IMR-90 (cell line): ENCODE measurements at regions not wholly inside any gene's neighbourhood (a gene's known extent, or its start where the extent isn't known, plus 50 kb on each side); places are given as distances from the start of the nearest gene placed in this dataset.

Experiments used
- ATAC-seq: fragments of 200-7000 bp; cut with Tn5 transposase; 2 replicates; pipeline ENCODE4 v1.9.1; 2020; ENCODE audit warnings: low read depth, mild to moderate bottlenecking, moderate library complexity
- BruUV-seq: library from RNA; stranded (reverse); fragments of 400-500 nt; replicated peaks from 2 replicates; lab custom pipeline; 2021; lab: Mats Ljungman, UMichigan
- CTCF ChIA-PET: fragments of 300-600 bp; formaldehyde crosslinking; extraction: SDS; loops from one replicate; lab custom pipeline; 2021; ENCODE audit warnings: antibody characterized with exemption; lab: Yijun Ruan, JAX
- POLR2A ChIA-PET: fragments of 300-600 bp; sonication (Branson Sonifier 250); formaldehyde crosslinking; loops from one replicate; lab custom pipeline; 2022; ENCODE audit warnings: antibody characterized with exemption; ENCODE audit not compliant: unreplicated experiment; lab: Charles Lee
- DNase-seq: peaks from one replicate; pipeline ENCODE4 v3.0.0; 2013
- H2AFZ ChIP-seq: replicated peaks from 2 replicates; pipeline ENCODE3; 2013; ENCODE audit warnings: low read length, mild to moderate bottlenecking; ENCODE audit not compliant: poor library complexity
- H2AK5ac ChIP-seq: 2 replicates; pipeline ENCODE4 v1.6.1; 2013; ENCODE audit warnings: low read depth, low read length, inconsistent platforms
- H2AK9ac ChIP-seq: replicated peaks from 2 replicates; pipeline ENCODE3; 2013; ENCODE audit warnings: mild to moderate bottlenecking, low read depth, low read length, moderate library complexity; ENCODE audit not compliant: poor library complexity
- H2BK120ac ChIP-seq: 2 replicates; pipeline ENCODE4 v1.6.1; 2013; ENCODE audit warnings: low read depth, low read length, inconsistent platforms
- H2BK15ac ChIP-seq: 3 replicates; pipeline ENCODE4 v1.6.1; 2013; ENCODE audit warnings: low read depth, low read length, inconsistent platforms
- H2BK20ac ChIP-seq: 2 replicates; pipeline ENCODE4 v1.6.1; 2013; ENCODE audit warnings: low read depth, mild to moderate bottlenecking, inconsistent platforms, low read length, moderate library complexity
- H2BK5ac ChIP-seq: 2 replicates; pipeline ENCODE4 v1.6.1; 2013; ENCODE audit warnings: mild to moderate bottlenecking, low read depth, low read length, inconsistent platforms; ENCODE audit not compliant: poor library complexity, severe bottlenecking
- H3K14ac ChIP-seq: replicated peaks from 2 replicates; pipeline ENCODE4 v1.6.1; 2013; ENCODE audit warnings: low read depth, low read length, inconsistent platforms
- H3K18ac ChIP-seq: 2 replicates; pipeline ENCODE4 v1.6.1; 2013; ENCODE audit warnings: low read depth, low read length, control low read depth
- H3K23ac ChIP-seq: 2 replicates; pipeline ENCODE4 v1.6.1; 2013; ENCODE audit warnings: low read depth, low read length, inconsistent platforms
- H3K27ac ChIP-seq: 2 replicates; pipeline ENCODE4 v1.5.1; 2013; ENCODE audit warnings: mild to moderate bottlenecking, control low read depth, low read length; ENCODE audit not compliant: insufficient read depth
- H3K27me3 ChIP-seq: 2 replicates; pipeline ENCODE4 v1.6.1; 2013; ENCODE audit warnings: low read length; ENCODE audit not compliant: control insufficient read depth, insufficient read depth
- H3K36me3 ChIP-seq: 2 replicates; pipeline ENCODE4 v1.6.1; 2013; ENCODE audit warnings: low read length, mixed read lengths; ENCODE audit not compliant: control insufficient read depth, insufficient read depth
- H3K4ac ChIP-seq: 2 replicates; pipeline ENCODE4 v1.6.1; 2013; ENCODE audit warnings: low read depth, low read length, inconsistent platforms
- H3K4me1 ChIP-seq: 2 replicates; pipeline ENCODE4 v1.6.1; 2013; ENCODE audit warnings: low read length, mixed read lengths; ENCODE audit not compliant: control insufficient read depth, insufficient read depth
- H3K4me2 ChIP-seq: 2 replicates; pipeline ENCODE4 v1.6.1; 2013; ENCODE audit warnings: low read depth, mild to moderate bottlenecking, control low read depth, low read length, moderate library complexity
- H3K4me3 ChIP-seq: 2 replicates; pipeline ENCODE4 v1.5.1; 2013; ENCODE audit warnings: low read depth, mild to moderate bottlenecking, control low read depth, low read length, moderate library complexity; ENCODE audit not compliant: insufficient read depth
- H3K56ac ChIP-seq: 2 replicates; pipeline ENCODE4 v1.6.1; 2013; ENCODE audit warnings: low read length, inconsistent platforms; ENCODE audit not compliant: insufficient read depth; ENCODE audit errors: extremely low read depth
- H3K79me1 ChIP-seq, 2 experiments: 2 replicates each; pipeline ENCODE4 v1.6.1; 2013; ENCODE audit warnings: low read length in 2 of 2, inconsistent platforms in 1 of 2, low read depth in 1 of 2
- H3K9ac ChIP-seq: 2 replicates; pipeline ENCODE4 v1.6.1; 2013; ENCODE audit warnings: low read depth, low read length, control low read depth
- H3K9me1 ChIP-seq: 2 replicates; pipeline ENCODE4 v1.6.1; 2013; ENCODE audit warnings: low read length, inconsistent platforms; ENCODE audit not compliant: insufficient read depth
- H3K9me3 ChIP-seq: 2 replicates; pipeline ENCODE4 v1.6.1; 2013; ENCODE audit warnings: low read length; ENCODE audit not compliant: control insufficient read depth, insufficient read depth
- H4K20me1 ChIP-seq: 2 replicates; pipeline ENCODE4 v1.6.1; 2013; ENCODE audit warnings: low read length, inconsistent platforms; ENCODE audit not compliant: insufficient read depth
- H4K5ac ChIP-seq: 2 replicates; pipeline ENCODE4 v1.6.1; 2013; ENCODE audit warnings: mild to moderate bottlenecking, low read depth, low read length, control low read depth
- H4K8ac ChIP-seq, 2 experiments: 2 replicates each; pipeline ENCODE4 v1.6.1; 2013; ENCODE audit warnings: low read depth in 2 of 2, low read length in 2 of 2, control low read depth in 1 of 2, inconsistent platforms in 1 of 2
- H4K91ac ChIP-seq: 2 replicates; pipeline ENCODE4 v1.6.1; 2013; ENCODE audit warnings: low read depth, low read length, inconsistent platforms; ENCODE audit not compliant: insufficient read depth
- BHLHE40 ChIP-seq: fragments of 150-350 bp; IDR thresholded peaks from 2 replicates; pipeline ENCODE4 v1.6.1; 2016; ENCODE audit warnings: mild to moderate bottlenecking, low read depth, low read length
- CEBPB ChIP-seq: IDR thresholded peaks from 2 replicates; pipeline ENCODE4 v1.6.1; 2012; ENCODE audit warnings: low read depth, low read length, improper control_type of control experiment
- CHD1 ChIP-seq: IDR thresholded peaks from 2 replicates; pipeline ENCODE4 v1.6.1; 2012; ENCODE audit warnings: low read depth, low read length, improper control_type of control experiment
- ELK1 ChIP-seq: fragments of 150-350 bp; IDR thresholded peaks from 2 replicates; pipeline ENCODE4 v1.6.1; 2016; ENCODE audit warnings: low read depth, mild to moderate bottlenecking, low read length, moderate library complexity, borderline replicate concordance
- FOS ChIP-seq: fragments of 150-350 bp; IDR thresholded peaks from 2 replicates; pipeline ENCODE4 v1.6.1; 2016; ENCODE audit warnings: low read depth, low read length
- MAFK ChIP-seq: IDR thresholded peaks from 2 replicates; pipeline ENCODE4 v1.6.1; 2012; ENCODE audit warnings: low read depth, low read length, improper control_type of control experiment
- MAZ ChIP-seq: IDR thresholded peaks from 2 replicates; pipeline ENCODE4 v1.6.1; 2012; ENCODE audit warnings: low read depth, mild to moderate bottlenecking, low read length, improper control_type of control experiment, moderate library complexity, borderline replicate concordance
- MXI1 ChIP-seq: IDR thresholded peaks from 2 replicates; pipeline ENCODE4 v1.6.1; 2012; ENCODE audit warnings: low read depth, mild to moderate bottlenecking, low read length, moderate library complexity, borderline replicate concordance
- NFE2L2 ChIP-seq: fragments of 150-350 bp; IDR thresholded peaks from 2 replicates; pipeline ENCODE4 v1.6.1; 2016; ENCODE audit warnings: low read depth, mild to moderate bottlenecking, low read length
- POLR2A ChIP-seq: IDR thresholded peaks from 2 replicates; pipeline ENCODE4 v1.6.1; 2012; ENCODE audit warnings: mild to moderate bottlenecking, low read depth, low read length
- RAD21 ChIP-seq: IDR thresholded peaks from 2 replicates; pipeline ENCODE4 v1.6.1; 2012; ENCODE audit warnings: low read length, improper control_type of control experiment
- RCOR1 ChIP-seq: IDR thresholded peaks from 2 replicates; pipeline ENCODE4 v1.6.1; 2012; ENCODE audit warnings: mild to moderate bottlenecking, low read length, improper control_type of control experiment; ENCODE audit not compliant: insufficient replicate concordance
- RFX5 ChIP-seq: IDR thresholded peaks from 2 replicates; pipeline ENCODE4 v1.8.0; 2012; ENCODE audit warnings: low read depth, mild to moderate bottlenecking, low read length, moderate library complexity
- SMC3 ChIP-seq: fragments of 150-350 bp; IDR thresholded peaks from 2 replicates; pipeline ENCODE4 v1.6.1; 2016; ENCODE audit warnings: low read depth, mild to moderate bottlenecking, antibody characterized with exemption, low read length, moderate library complexity
- WGBS, 2 experiments: methylation state at CpG; one replicate each; pipeline versions ENCODE4 v1.1.5 to v1.1.7; 2013; ENCODE audit warnings: missing lambda C conversion rate in 2 of 2; ENCODE audit not compliant: insufficient read length in 1 of 2; ENCODE audit errors: extremely low coverage in 2 of 2; 5-methylcytosine and 5-hydroxymethylcytosine counted together
- dilution Hi-C: fragments of 300-500 bp; cut with HindIII; formaldehyde crosslinking; loops from one replicate; pipeline ENCODE4 v1.14.3; 2018; ENCODE audit warnings: low sequenced_read_pairs; ENCODE audit not compliant: unreplicated experiment
- in situ Hi-C: fragments of 300-500 bp; cut with MboI; formaldehyde crosslinking; loops from 3 replicates; pipeline ENCODE4 v1.14.3; 2019; ENCODE audit warnings: low sequenced_read_pairs, inconsistent platforms, mixed read lengths
- intact Hi-C: fragments of 100-400 bp; cut with micrococcal nuclease; formaldehyde crosslinking; loops from 2 replicates; pipeline ENCODE4 v1.10.0; 2022
- TF ChIP-seq, protein P1 (sequence below): conservative IDR thresholded peaks from 2 replicates; pipeline ENCODE4 v1.5.1; 2012; ENCODE audit warnings: mild to moderate bottlenecking, low read depth, low read length, improper control_type of control experiment
- TF ChIP-seq, protein P2 (sequence below): fragments of 150-350 bp; IDR thresholded peaks from 2 replicates; pipeline ENCODE4 v1.6.1; 2017; ENCODE audit warnings: mild to moderate bottlenecking, antibody characterized with exemption, low read length, low read depth

DNA sequence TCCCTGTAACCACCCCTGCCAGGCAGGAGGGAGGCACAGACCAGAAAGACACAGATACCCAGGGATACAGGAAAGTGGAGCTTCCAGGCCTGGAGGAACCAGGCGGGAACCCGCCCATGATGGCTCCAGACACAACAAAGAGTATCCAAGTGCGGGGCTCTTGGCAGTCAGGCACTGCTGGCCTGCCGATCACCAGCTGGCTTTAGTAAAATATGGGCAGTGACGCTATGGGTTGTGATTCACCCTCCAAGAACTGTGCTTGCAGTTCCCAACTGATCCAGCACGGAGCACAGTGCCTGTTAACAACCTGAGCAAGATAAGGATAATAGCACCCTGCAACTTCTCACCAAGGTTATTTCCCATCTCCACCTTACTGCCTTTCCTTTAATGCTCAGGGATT, 463.3 kb downstream of the IRX1 start:
- in situ Hi-C loops = no loop called here
- no TSS peak for BruUV-seq
- WGBS, 2 experiments = 50% methylated on average over 2 of the region's 6 CpGs; no CpG with 5 or more reads in 1 of the 2 experiments
- CTCF ChIA-PET = no interaction called here
- dilution Hi-C loops = no loop called here
- Histone ChIP-seq H3K9ac (no peak overlapping the region), H2AK9ac (no peak overlapping the region), H3K36me3 (no peaks in the 10 kb centered on the region), H4K5ac (no peak overlapping the region), H2BK15ac (no peak overlapping the region), H3K4me2 (no peak overlapping the region), H3K23ac (no peak overlapping the region), H3K14ac (no peak overlapping the region), H3K79me1 (no peaks in the 10 kb centered on the region), H4K91ac (no peak overlapping the region), H3K27ac (no peak overlapping the region), H2AFZ (no peak overlapping the region), H3K56ac (no peak overlapping the region), H3K18ac (no peak overlapping the region), H3K4ac (no peak overlapping the region), H4K20me1 (no peaks in the 10 kb centered on the region), H4K8ac (no peak overlapping the region), H3K9me1 (no peaks in the 10 kb centered on the region), H2AK5ac (no peak overlapping the region), H3K27me3 (no peaks in the 10 kb centered on the region), H2BK5ac (no peak overlapping the region), H2BK20ac (no peak overlapping the region), H2BK120ac (no peak overlapping the region), H3K4me1 (no peaks in the 10 kb centered on the region), H3K4me3 (no peak overlapping the region), H3K9me3 (peaks cover 17% of the 10 kb centered on the region)
- POLR2A ChIA-PET = no interaction called here
- intact Hi-C loops = no loop called here
- TF ChIP-seq RAD21 (no peak), CHD1 (no peak), MAFK (no peak), NFE2L2 (no peak), MXI1 (no peak), POLR2A (no peak), BHLHE40 (no peak), SMC3 (no peak), ELK1 (no peak), CEBPB (no peak), RCOR1 (no peak), MAZ (no peak), RFX5 (no peak), FOS (no peak)
- TF ChIP-seq, protein P1, sequence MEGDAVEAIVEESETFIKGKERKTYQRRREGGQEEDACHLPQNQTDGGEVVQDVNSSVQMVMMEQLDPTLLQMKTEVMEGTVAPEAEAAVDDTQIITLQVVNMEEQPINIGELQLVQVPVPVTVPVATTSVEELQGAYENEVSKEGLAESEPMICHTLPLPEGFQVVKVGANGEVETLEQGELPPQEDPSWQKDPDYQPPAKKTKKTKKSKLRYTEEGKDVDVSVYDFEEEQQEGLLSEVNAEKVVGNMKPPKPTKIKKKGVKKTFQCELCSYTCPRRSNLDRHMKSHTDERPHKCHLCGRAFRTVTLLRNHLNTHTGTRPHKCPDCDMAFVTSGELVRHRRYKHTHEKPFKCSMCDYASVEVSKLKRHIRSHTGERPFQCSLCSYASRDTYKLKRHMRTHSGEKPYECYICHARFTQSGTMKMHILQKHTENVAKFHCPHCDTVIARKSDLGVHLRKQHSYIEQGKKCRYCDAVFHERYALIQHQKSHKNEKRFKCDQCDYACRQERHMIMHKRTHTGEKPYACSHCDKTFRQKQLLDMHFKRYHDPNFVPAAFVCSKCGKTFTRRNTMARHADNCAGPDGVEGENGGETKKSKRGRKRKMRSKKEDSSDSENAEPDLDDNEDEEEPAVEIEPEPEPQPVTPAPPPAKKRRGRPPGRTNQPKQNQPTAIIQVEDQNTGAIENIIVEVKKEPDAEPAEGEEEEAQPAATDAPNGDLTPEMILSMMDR = no peak
- TF ChIP-seq, protein P2, sequence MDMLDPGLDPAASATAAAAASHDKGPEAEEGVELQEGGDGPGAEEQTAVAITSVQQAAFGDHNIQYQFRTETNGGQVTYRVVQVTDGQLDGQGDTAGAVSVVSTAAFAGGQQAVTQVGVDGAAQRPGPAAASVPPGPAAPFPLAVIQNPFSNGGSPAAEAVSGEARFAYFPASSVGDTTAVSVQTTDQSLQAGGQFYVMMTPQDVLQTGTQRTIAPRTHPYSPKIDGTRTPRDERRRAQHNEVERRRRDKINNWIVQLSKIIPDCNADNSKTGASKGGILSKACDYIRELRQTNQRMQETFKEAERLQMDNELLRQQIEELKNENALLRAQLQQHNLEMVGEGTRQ = no peak
- ATAC-seq (no peak), DNase-seq (no peak)
